GM12878 (cell line): ENCODE measurements at regions not wholly inside any gene's neighbourhood (a gene's known extent, or its start where the extent isn't known, plus 50 kb on each side); places are given as distances from the start of the nearest gene placed in this dataset.

Experiments used
- GABPA ChIP-seq: IDR thresholded peaks from 2 replicates; pipeline ENCODE4 v1.6.1; 2014; ENCODE audit warnings: antibody characterized with exemption, low read depth, mild to moderate bottlenecking, inconsistent platforms
- POLR2AphosphoS2 ChIP-seq: IDR thresholded peaks from 2 replicates; pipeline ENCODE4 v1.6.1; 2011; ENCODE audit warnings: low read depth, mild to moderate bottlenecking, low read length, improper control_type of control experiment, moderate library complexity
- RELA ChIP-seq: fragments of 450-650 bp; IDR thresholded peaks from 2 replicates; pipeline ENCODE4 v1.8.0; 2014; ENCODE audit warnings: borderline replicate concordance; ENCODE audit not compliant: partially characterized antibody
- RELB ChIP-seq: fragments of 450-650 bp; IDR thresholded peaks from 2 replicates; pipeline ENCODE4 v1.6.1; 2017; ENCODE audit warnings: low read depth, mild to moderate bottlenecking, moderate library complexity
- SIN3A ChIP-seq: IDR thresholded peaks from 2 replicates; pipeline ENCODE4 v1.6.1; 2012; ENCODE audit warnings: low read depth, low read length, improper control_type of control experiment
- SPI1 ChIP-seq: IDR thresholded peaks from 2 replicates; pipeline ENCODE4 v1.6.1; 2011; ENCODE audit warnings: low read depth, mild to moderate bottlenecking, low read length, moderate library complexity, borderline replicate concordance; ENCODE audit not compliant: insufficient read depth
- TF ChIP-seq, protein P1 (sequence below): fragments of 450-650 bp; IDR thresholded peaks from 2 replicates; pipeline ENCODE4 v1.6.1; 2018; ENCODE audit warnings: mild to moderate bottlenecking, low read depth, moderate library complexity; ENCODE audit not compliant: partially characterized antibody

GRCh38 chr13:73401769-73402168 lies 343.0 kb downstream of the KLF5 start (continued):
- TF ChIP-seq, protein P1, sequence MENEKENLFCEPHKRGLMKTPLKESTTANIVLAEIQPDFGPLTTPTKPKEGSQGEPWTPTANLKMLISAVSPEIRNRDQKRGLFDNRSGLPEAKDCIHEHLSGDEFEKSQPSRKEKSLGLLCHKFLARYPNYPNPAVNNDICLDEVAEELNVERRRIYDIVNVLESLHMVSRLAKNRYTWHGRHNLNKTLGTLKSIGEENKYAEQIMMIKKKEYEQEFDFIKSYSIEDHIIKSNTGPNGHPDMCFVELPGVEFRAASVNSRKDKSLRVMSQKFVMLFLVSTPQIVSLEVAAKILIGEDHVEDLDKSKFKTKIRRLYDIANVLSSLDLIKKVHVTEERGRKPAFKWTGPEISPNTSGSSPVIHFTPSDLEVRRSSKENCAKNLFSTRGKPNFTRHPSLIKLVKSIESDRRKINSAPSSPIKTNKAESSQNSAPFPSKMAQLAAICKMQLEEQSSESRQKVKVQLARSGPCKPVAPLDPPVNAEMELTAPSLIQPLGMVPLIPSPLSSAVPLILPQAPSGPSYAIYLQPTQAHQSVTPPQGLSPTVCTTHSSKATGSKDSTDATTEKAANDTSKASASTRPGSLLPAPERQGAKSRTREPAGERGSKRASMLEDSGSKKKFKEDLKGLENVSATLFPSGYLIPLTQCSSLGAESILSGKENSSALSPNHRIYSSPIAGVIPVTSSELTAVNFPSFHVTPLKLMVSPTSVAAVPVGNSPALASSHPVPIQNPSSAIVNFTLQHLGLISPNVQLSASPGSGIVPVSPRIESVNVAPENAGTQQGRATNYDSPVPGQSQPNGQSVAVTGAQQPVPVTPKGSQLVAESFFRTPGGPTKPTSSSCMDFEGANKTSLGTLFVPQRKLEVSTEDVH = no peak
- TF ChIP-seq RELB = no peak
- TF ChIP-seq RELA = no peak
- TF ChIP-seq SPI1 = no peak
- TF ChIP-seq GABPA = no peak
- TF ChIP-seq SIN3A = no peak
- no peak for TF ChIP-seq POLR2AphosphoS2
